Stimulated activated CD8-positive, alpha-beta memory T cell treated with anti-CD3 and anti-CD28 coated beads, Interleukin-2, amount 100 ng/mL, for 48 hours (primary cell): ENCODE measurements at regions not wholly inside any gene's neighbourhood (a gene's known extent, or its start where the extent isn't known, plus 50 kb on each side); places are given as distances from the start of the nearest gene placed in this dataset.

Experiments
- DNase-seq, 2 donors: peaks; one replicate each; pipeline ENCODE4 v3.0.0-alpha.2; 2020; ENCODE audit warnings: low read depth in 2 of 2

DNA sequence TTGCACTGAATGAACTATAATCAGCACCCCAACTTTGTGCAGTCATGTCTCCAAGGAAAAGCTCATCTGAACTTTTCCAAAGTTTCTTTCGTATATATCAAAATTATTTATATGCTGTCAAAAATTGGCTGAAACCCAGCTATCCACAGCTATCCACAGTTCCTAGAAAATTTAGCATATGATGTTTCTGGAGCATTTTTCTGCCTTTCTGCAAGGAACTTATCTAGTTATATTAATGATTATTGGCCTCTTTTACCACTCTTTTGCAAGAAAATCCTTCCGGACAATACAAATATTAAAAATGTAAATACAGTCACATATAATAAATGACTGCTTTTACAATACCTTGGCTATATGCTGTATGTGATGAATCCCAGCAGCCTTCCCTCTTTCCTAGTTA lies 270.2 kb downstream of the TMEM167A start:
- DNase-seq: no peak

GRCh38 chr5:82806513-82806912 lies 270.7 kb downstream of the TMEM167A start:
- DNase-seq: no peak

GRCh38 chr5:82804155-82804690 lies 273.0 kb downstream of the TMEM167A start:
- DNase-seq: no peak

DNA sequence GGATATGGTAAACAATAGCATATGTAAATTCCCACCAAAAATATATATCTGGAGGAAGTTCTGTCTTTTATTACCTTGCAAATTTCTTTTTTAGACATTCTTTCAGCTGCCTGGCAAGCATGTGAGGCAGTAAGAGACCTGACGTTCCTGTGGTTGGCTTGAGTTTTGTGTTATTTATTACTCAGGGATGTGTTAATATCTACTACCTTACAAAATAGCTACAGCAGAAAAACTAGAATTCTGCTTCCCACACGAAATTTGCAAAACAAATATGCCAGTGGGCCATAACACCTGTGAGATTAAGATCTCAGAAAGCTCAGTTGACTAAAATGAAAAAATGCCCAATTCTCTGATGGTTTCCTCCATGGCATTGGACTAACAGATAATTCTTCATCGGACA lies 274.2 kb downstream of the TMEM167A start:
- DNase-seq: no peak

DNA sequence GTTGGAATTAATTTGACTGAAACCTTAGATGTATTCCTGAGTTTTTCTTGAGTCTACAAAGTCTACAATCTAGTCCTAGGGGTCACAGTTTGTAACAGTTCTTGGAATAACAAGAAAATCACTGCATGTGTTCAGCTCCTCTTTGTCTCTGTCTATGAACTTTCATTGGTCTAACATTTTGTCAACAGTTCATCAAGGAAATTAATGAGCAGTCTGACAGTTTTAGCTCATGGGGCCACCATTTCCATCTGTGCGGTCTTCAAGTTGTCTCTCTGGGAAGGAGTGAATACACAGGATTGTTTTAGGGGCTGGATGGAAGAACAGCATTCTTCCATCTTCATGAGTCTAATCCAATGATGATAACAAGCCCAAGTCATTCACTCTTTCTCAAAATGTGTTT lies 276.4 kb downstream of the TMEM167A start:
- no peak for DNase-seq

GRCh38 chr5:82799361-82800077 lies 277.7 kb downstream of the TMEM167A start:
- DNase-seq: no peak

DNA sequence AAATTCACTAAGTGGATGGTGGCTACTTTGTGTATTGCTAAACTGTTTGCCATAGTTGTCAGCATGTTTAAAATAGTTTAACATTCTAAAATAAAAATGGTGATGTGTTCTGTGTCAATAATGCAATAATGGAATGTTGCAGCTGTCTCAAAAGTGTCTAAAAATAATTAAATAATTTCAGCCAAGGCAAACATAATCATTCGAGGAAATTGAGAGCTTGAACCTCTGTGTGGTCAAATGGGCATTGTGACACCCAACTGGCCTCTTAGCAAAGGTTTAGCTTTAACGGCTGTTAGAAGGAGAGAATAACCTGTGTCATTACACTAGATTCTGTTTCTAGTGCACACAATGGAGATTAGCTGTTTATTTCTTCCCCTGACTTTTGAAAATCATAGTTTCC lies 278.5 kb downstream of the TMEM167A start:
- no peak for DNase-seq

GRCh38 chr5:82796643-82797416 lies 280.4 kb downstream of the TMEM167A start:
- DNase-seq: no peak

DNA sequence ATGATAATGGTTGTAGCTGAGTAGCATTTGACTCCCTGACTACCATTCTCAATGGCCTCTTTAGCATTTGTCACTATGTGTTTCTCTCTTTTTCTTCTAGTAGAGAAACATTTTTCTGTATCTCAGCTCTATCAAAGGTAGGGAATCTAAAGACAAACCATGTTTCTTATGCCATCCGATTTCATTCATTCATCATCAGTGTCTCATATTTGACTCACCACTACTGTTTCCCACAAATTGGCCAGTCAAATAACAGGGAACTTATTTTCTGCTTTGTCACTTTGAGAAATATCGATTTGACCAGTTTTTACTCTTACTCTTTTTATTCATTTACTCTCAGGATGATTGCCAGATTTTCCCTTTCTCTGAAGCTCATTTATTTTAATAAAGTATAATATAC lies 282.3 kb downstream of the TMEM167A start:
- DNase-seq: no peak

GRCh38 chr5:82793808-82794419 lies 283.3 kb downstream of the TMEM167A start:
- peak in 1 of 2 donors; percentile 2 for DNase-seq

GRCh38 chr5:82792096-82792495 lies 285.1 kb downstream of the TMEM167A start:
- no peak for DNase-seq

DNA sequence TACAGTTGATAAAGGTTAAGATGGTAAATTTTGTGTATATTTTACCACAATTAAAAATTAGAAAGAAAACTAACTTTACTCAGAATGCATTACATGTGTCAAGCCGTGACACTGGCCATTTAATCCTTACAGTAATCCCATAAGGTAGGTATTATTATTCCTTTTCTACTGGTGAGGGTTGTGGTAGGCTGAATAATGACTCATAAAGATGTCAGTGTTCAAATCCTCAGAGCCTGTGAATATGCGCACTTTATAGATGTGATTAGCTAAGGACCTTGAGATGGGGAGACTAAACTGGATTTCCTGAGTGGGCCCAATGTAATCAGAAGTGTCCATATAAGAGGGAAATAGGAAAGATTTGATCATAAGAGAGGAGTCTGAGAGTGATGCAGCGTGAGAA lies 288.1 kb downstream of the TMEM167A start:
- DNase-seq: no peak

DNA sequence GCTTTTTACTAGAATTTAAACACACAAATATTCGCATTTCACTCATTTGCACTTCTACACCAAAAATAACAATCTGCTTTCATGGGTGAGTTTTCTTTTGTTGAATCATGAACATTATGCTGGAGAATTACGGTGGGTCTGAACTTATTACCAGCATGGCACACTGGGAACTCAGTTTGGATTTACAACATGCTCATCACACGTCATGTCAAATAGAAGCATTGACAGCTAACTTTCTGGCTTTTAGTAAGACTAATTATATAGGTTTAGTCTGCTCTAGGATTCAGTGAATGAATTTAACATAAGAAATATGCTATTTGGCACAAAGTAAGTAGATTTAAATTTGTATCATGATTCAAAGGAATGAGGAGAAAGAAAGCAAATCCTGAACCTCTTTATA lies 290.4 kb downstream of the TMEM167A start:
- DNase-seq: no peak

GRCh38 chr5:82785882-82786509 lies 291.2 kb downstream of the TMEM167A start:
- no peak for DNase-seq

DNA sequence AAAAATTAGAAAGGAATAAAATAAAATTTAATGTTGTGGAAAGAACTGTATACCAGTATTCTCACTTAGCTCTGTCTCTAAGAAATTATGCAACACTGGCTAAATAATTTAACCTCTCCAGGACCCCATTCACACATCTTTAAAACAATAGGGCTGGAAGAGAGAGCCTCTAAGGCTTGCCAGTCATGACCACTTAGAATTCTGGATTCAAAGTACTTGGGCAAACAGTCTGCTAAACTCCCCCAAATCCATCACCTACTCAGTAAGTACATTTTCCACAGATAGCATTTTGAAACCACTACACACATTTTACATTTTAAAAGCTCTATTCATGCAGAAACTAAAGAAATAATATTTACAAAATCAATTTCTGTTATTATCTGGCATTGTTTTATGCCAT lies 291.7 kb downstream of the TMEM167A start:
- DNase-seq: no peak

GRCh38 chr5:82784521-82784920 lies 292.7 kb downstream of the TMEM167A start:
- DNase-seq: no peak

DNA sequence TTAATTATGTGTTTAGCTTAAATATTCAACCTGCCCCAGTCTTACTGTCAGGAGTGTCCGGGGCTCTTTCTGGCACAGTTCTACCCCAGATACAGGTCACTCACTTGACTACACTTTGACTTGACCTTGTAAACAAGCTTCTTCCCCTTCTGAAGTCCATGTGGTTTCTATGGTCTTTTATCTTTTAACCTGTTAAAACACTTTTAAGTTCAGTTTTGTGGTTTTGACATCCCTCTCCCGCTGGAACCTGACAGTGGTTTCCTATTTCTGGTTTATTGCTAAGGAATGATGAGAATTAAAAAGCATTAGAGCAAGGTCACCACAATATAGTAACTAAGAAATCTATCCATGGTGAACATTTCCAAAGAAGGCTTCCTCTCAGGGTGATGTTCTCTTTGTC lies 300.1 kb downstream of the TMEM167A start:
- DNase-seq: no peak

DNA sequence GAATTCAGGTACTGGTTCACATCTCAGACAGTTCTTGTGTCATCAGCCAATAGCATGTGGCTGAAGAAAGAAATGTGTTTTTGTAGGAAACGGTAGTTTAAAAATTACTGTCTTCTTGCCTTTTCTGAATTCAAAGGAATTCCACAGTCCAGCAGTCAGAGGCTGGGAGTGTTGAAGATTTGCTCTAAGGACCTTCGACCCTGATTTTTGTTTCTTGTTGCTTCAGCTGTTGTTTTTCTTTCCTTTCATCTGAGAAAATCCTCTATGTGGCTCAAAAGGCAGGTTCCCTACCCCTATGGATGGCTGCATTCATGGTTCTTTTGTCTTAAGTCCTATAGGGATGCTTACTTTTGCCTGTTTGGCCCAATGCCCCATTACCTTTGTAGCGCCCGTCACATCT lies 304.9 kb downstream of the TMEM167A start:
- no peak for DNase-seq

DNA sequence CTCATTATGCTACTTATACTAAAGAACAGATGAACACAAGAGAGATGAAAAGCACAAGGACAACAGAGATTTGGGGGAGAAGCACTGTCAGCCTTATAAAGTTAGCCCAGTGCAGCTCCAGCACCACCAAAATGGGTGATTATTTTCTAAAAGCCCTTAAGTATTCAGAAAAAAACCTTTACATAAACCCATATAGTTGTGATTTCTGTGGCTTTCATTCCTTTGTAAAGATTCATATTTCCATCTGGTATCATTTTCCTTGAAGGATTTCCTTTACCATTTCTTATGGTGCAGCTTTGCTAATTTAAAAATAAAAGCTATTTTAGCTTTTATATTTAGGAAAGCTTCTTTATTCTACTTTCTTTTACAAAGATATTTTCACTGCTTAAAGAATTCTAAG lies 311.0 kb downstream of the TMEM167A start:
- no peak for DNase-seq

DNA sequence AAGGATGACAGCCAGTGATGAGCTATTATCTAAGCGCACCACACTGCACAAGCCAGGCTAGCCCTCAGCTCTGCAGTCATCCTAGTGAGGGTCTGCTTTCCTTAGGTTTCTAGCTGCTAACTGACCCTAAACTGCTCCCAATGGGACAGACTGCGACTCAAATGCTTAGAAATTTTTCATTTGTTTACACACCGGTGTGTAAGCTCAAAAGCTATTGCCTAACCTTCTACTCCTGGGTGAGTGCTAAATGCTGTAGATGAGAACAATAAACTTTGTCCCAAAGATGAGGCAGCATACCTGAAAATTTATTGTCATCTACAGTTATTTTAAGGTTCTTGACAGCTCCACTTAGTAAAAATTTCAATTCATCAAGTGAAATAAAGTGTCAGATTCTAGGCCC lies 311.4 kb downstream of the TMEM167A start:
- no peak for DNase-seq

- DNase-seq: no peak
These were observed 316.3 kb downstream of the TMEM167A start for GRCh38 chr5:82760856-82761255.

GRCh38 chr5:82758881-82759280 lies 318.3 kb downstream of the TMEM167A start:
- no peak for DNase-seq
